Activated T-helper 1 cell treated with anti-CD3 and anti-CD28 coated beads, Interleukin-12 subunit alpha, Interleukin-12 subunit beta, Interleukin-2, Interleukin-4 antibody, amounts not matched to agents 30 ng/mL and 10 ng/mL and 1 ng/mL, durations not matched to agents 14 hours and 24 hours and 36 hours (primary cell): ENCODE measurements at regions not wholly inside any gene's neighbourhood (a gene's known extent, or its start where the extent isn't known, plus 50 kb on each side); places are given as distances from the start of the nearest gene placed in this dataset.
"Not testable (repeated sequence)": the region's sequence is repeated elsewhere in the genome, so short reads cannot be mapped to it uniquely, and the experiment has no call there.

ENCODE experiments used
- DNase-seq: peaks from one replicate; pipeline ENCODE4 v3.0.0; 2021; ENCODE audit warnings: low spot score
- H3K27ac Mint-ChIP-seq: one replicate; pipeline ENCODE4 v1.8.0; 2021; ENCODE audit warnings: mild to moderate bottlenecking, mixed read lengths
- H3K27me3 Mint-ChIP-seq: one replicate; pipeline ENCODE4 v1.8.0; 2022; ENCODE audit warnings: mild to moderate bottlenecking, moderate library complexity, mixed read lengths; ENCODE audit not compliant: insufficient read depth
- H3K36me3 Mint-ChIP-seq: one replicate; pipeline ENCODE4 v1.8.0; 2021; ENCODE audit warnings: low read depth, mixed read lengths
- H3K4me1 Mint-ChIP-seq: one replicate; pipeline ENCODE4 v1.8.0; 2021; ENCODE audit warnings: low read depth, mixed read lengths
- H3K4me3 Mint-ChIP-seq: one replicate; pipeline ENCODE4 v1.8.0; 2021; ENCODE audit warnings: mild to moderate bottlenecking, moderate library complexity, mixed read lengths
- H3K9me3 Mint-ChIP-seq: one replicate; pipeline ENCODE4 v1.8.0; 2021; ENCODE audit warnings: mixed read lengths
- intact Hi-C: fragments of 100-400 bp; cut with micrococcal nuclease; formaldehyde crosslinking; loops from one replicate; pipeline ENCODE4 v1.15.1; 2024

GRCh38 chr18:24611075-24611474 is 150.6 kb downstream of the HRH4 start:
- Mint-ChIP-seq H3K27ac (no peak overlapping the region), H3K4me1 (no peaks in the 10 kb centered on the region), H3K4me3 (no peak overlapping the region), H3K9me3 (no peaks in the 10 kb centered on the region), H3K27me3 (peaks cover 2% of the 10 kb centered on the region), H3K36me3 (no peaks in the 10 kb centered on the region)
- intact Hi-C loops = no loop called here
- no peak for DNase-seq

- Mint-ChIP-seq H3K4me3 (no peak overlapping the region), H3K4me1 (no peaks in the 10 kb centered on the region), H3K27me3 (peaks cover 2% of the 10 kb centered on the region), H3K36me3 (no peaks in the 10 kb centered on the region), H3K27ac (no peak overlapping the region), H3K9me3 (no peaks in the 10 kb centered on the region)
- intact Hi-C loops = no loop called here
- no peak for DNase-seq
These were observed 153.6 kb downstream of the HRH4 start for GRCh38 chr18:24613896-24614640.

GRCh38 chr18:24616653-24617052 is 156.2 kb downstream of the HRH4 start:
- Mint-ChIP-seq H3K36me3 (no peaks in the 10 kb centered on the region), H3K27ac (no peak overlapping the region), H3K4me3 (no peak overlapping the region), H3K9me3 (no peaks in the 10 kb centered on the region), H3K4me1 (no peaks in the 10 kb centered on the region), H3K27me3 (peaks cover 2% of the 10 kb centered on the region)
- intact Hi-C loops = no loop called here
- DNase-seq = no peak

- H3K4me1 Mint-ChIP-seq, H3K27me3 Mint-ChIP-seq, H3K4me3 Mint-ChIP-seq, H3K9me3 Mint-ChIP-seq, intact Hi-C loops, H3K27ac Mint-ChIP-seq, H3K36me3 Mint-ChIP-seq, DNase-seq: not testable (repeated sequence)
These were observed 164.0 kb downstream of the HRH4 start for GRCh38 chr18:24624421-24624820.

- Mint-ChIP-seq H3K4me3 (no peak overlapping the region), H3K9me3 (no peaks in the 10 kb centered on the region), H3K36me3 (no peaks in the 10 kb centered on the region), H3K27ac (no peak overlapping the region), H3K4me1 (no peaks in the 10 kb centered on the region), H3K27me3 (no peaks in the 10 kb centered on the region)
- no peak for DNase-seq
- intact Hi-C loops = no loop called here
These were observed 167.3 kb downstream of the HRH4 start for GRCh38 chr18:24627644-24628315.

GRCh38 chr18:24628326-24628725 is 167.9 kb downstream of the HRH4 start:
- H3K4me3 Mint-ChIP-seq = no peak overlapping the region
- no peaks in the 10 kb centered on the region for H3K36me3 Mint-ChIP-seq
- no peaks in the 10 kb centered on the region for H3K4me1 Mint-ChIP-seq
- no peak for DNase-seq
- intact Hi-C loops = no loop called here
- no peaks in the 10 kb centered on the region for H3K27me3 Mint-ChIP-seq
- H3K9me3 Mint-ChIP-seq = no peaks in the 10 kb centered on the region
- no peak overlapping the region for H3K27ac Mint-ChIP-seq

GRCh38 chr18:24629921-24630320 is 169.5 kb downstream of the HRH4 start:
- DNase-seq = no peak
- H3K36me3 Mint-ChIP-seq = no peaks in the 10 kb centered on the region
- no peaks in the 10 kb centered on the region for H3K27me3 Mint-ChIP-seq
- no peak overlapping the region for H3K27ac Mint-ChIP-seq
- H3K9me3 Mint-ChIP-seq = no peaks in the 10 kb centered on the region
- no peaks in the 10 kb centered on the region for H3K4me1 Mint-ChIP-seq
- no peak overlapping the region for H3K4me3 Mint-ChIP-seq
- intact Hi-C loops = no loop called here

GRCh38 chr18:24630346-24630880 is 170.0 kb downstream of the HRH4 start:
- no peak for DNase-seq
- H3K27me3 Mint-ChIP-seq = no peaks in the 10 kb centered on the region
- H3K27ac Mint-ChIP-seq = no peak overlapping the region
- H3K9me3 Mint-ChIP-seq = no peaks in the 10 kb centered on the region
- no peak overlapping the region for H3K4me3 Mint-ChIP-seq
- no peaks in the 10 kb centered on the region for H3K36me3 Mint-ChIP-seq
- intact Hi-C loops = no loop called here
- no peaks in the 10 kb centered on the region for H3K4me1 Mint-ChIP-seq

GRCh38 chr18:24631243-24632025 is 171.0 kb downstream of the HRH4 start:
- Mint-ChIP-seq H3K4me3 (no peak overlapping the region), H3K27ac (no peak overlapping the region), H3K4me1 (no peaks in the 10 kb centered on the region), H3K27me3 (no peaks in the 10 kb centered on the region), H3K9me3 (no peaks in the 10 kb centered on the region), H3K36me3 (no peaks in the 10 kb centered on the region)
- DNase-seq = no peak
- intact Hi-C loops = no loop called here

- H3K36me3 Mint-ChIP-seq = no peaks in the 10 kb centered on the region
- no peaks in the 10 kb centered on the region for H3K27me3 Mint-ChIP-seq
- H3K4me3 Mint-ChIP-seq = no peak overlapping the region
- no peak for DNase-seq
- intact Hi-C loops = no loop called here
- no peak overlapping the region for H3K27ac Mint-ChIP-seq
- H3K4me1 Mint-ChIP-seq = no peaks in the 10 kb centered on the region
- H3K9me3 Mint-ChIP-seq = no peaks in the 10 kb centered on the region
These were observed 171.9 kb downstream of the HRH4 start for GRCh38 chr18:24632158-24632988.

GRCh38 chr18:24633121-24633520 is 172.7 kb downstream of the HRH4 start:
- intact Hi-C loops = no loop called here
- Mint-ChIP-seq H3K36me3 (no peaks in the 10 kb centered on the region), H3K9me3 (no peaks in the 10 kb centered on the region), H3K4me3 (no peak overlapping the region), H3K27ac (no peak overlapping the region), H3K4me1 (no peaks in the 10 kb centered on the region), H3K27me3 (no peaks in the 10 kb centered on the region)
- no peak for DNase-seq

GRCh38 chr18:24649571-24649970 is 189.1 kb downstream of the HRH4 start:
- intact Hi-C loops = no loop called here
- Mint-ChIP-seq H3K4me1 (no peaks in the 10 kb centered on the region), H3K9me3 (no peaks in the 10 kb centered on the region), H3K4me3 (no peak overlapping the region), H3K27me3 (no peaks in the 10 kb centered on the region), H3K27ac (no peak overlapping the region), H3K36me3 (no peaks in the 10 kb centered on the region)
- DNase-seq = no peak
